Kidney (tissue), 13 donors: ENCODE measurements at regions not wholly inside any gene's neighbourhood (a gene's known extent, or its start where the extent isn't known, plus 50 kb on each side); places are given as distances from the start of the nearest gene placed in this dataset.

Experiments
- DNase-seq, 5 donors: peaks; one replicate each; pipeline ENCODE4 v3.0.0-alpha.2; 2013 to 2020
- FAIRE-seq: peaks from 2 replicates; lab custom pipeline; 2012; peaks lifted over from hg19 to GRCh38; lab: Jason Lieb, UNC
- H3K27ac ChIP-seq, 2 donors: one replicate each; pipeline ENCODE4 v1.7.0; 2013; ENCODE audit warnings: low read depth in 2 of 2, low read length in 2 of 2, inconsistent platforms in 1 of 2
- H3K27me3 ChIP-seq: one replicate; pipeline ENCODE4 v1.7.1; 2013; ENCODE audit warnings: low read length, inconsistent platforms; ENCODE audit not compliant: control insufficient read depth, insufficient read depth
- H3K36me3 ChIP-seq, 3 donors: one replicate each; pipeline versions ENCODE4 v1.7.0 to v1.7.1; 2013; ENCODE audit warnings: low read length in 3 of 3, control low read depth in 1 of 3, inconsistent platforms in 1 of 3; ENCODE audit not compliant: insufficient read depth in 3 of 3, control insufficient read depth in 2 of 3
- H3K4me1 ChIP-seq, 3 donors: one replicate each; pipeline versions ENCODE4 v1.7.0 to v1.7.1; 2013; ENCODE audit warnings: low read length in 3 of 3, inconsistent platforms in 1 of 3, low read depth in 1 of 3; ENCODE audit not compliant: control insufficient read depth in 2 of 3, insufficient read depth in 2 of 3
- H3K4me3 ChIP-seq, 3 donors: one replicate each; pipeline versions ENCODE4 v1.7.0 to v1.8.1; 2013; ENCODE audit warnings: low read length in 3 of 3, control low read depth in 1 of 3, inconsistent platforms in 1 of 3
- H3K9ac ChIP-seq, 3 donors: one replicate each; pipeline versions ENCODE4 v1.7.0 to v1.7.1; 2013; ENCODE audit warnings: low read length in 3 of 3, control low read depth in 1 of 3, inconsistent platforms in 1 of 3
- H3K9me3 ChIP-seq, 3 donors: one replicate each; pipeline versions ENCODE4 v1.7.0 to v1.7.1; 2013; ENCODE audit warnings: low read length in 3 of 3, control low read depth in 1 of 3, inconsistent platforms in 1 of 3; ENCODE audit not compliant: control insufficient read depth in 2 of 3, insufficient read depth in 1 of 3
- CTCF ChIP-seq: IDR thresholded peaks from 3 replicates; pipeline ENCODE4 v1.5.1; 2012; ENCODE audit warnings: mild to moderate bottlenecking, moderate library complexity, borderline replicate concordance; ENCODE audit not compliant: insufficient read depth; ENCODE audit errors: extremely low read depth
- intact Hi-C: fragments of 100-400 bp; cut with DNase I; formaldehyde crosslinking; loops from one replicate; pipeline ENCODE4 v1.11.1; 2022
- donor health status: control.
- donor health status: control.
- donor health status: control.
- donor health status: control.
- donor health status: control.
- donor health status: DM: yes; HTN: yes; CAD: no.
- donor health status: Normal renal cell carcinoma (clear cell type).

GRCh38 chr4:45036677-45037076 is 310.3 kb upstream of the GNPDA2 start:
- FAIRE-seq: no peak
- no peak overlapping the region for H3K4me3 ChIP-seq
- no peaks in the 10 kb centered on the region for H3K27me3 ChIP-seq
- intact Hi-C loops: no loop called here
- no peak overlapping the region for H3K9ac ChIP-seq
- no peak overlapping the region for H3K27ac ChIP-seq
- no peaks in the 10 kb centered on the region for H3K9me3 ChIP-seq
- TF ChIP-seq CTCF: no peak
- H3K4me1 ChIP-seq: no peaks in the 10 kb centered on the region
- no peaks in the 10 kb centered on the region for H3K36me3 ChIP-seq
- DNase-seq: no peak

GRCh38 chr4:45033676-45034419 is 307.5 kb upstream of the GNPDA2 start:
- Histone ChIP-seq H3K27ac (no peak overlapping the region), H3K27me3 (no peaks in the 10 kb centered on the region), H3K4me3 (no peak overlapping the region), H3K9ac (no peak overlapping the region), H3K4me1 (no peaks in the 10 kb centered on the region), H3K36me3 (no peaks in the 10 kb centered on the region), H3K9me3 (no peaks in the 10 kb centered on the region)
- intact Hi-C loops: no loop called here
- DNase-seq (peak in 1 of 5 donors; percentile 7), FAIRE-seq (no peak)
- TF ChIP-seq CTCF: no peak

GRCh38 chr4:45030059-45030458 is 303.7 kb upstream of the GNPDA2 start:
- DNase-seq (no peak), FAIRE-seq (no peak)
- Histone ChIP-seq H3K4me3 (no peak overlapping the region), H3K9me3 (no peaks in the 10 kb centered on the region), H3K9ac (no peak overlapping the region), H3K27ac (no peak overlapping the region), H3K36me3 (no peaks in the 10 kb centered on the region), H3K27me3 (no peaks in the 10 kb centered on the region), H3K4me1 (no peaks in the 10 kb centered on the region)
- intact Hi-C loops: no loop called here
- TF ChIP-seq CTCF: no peak
